ENCODE measurements at regions not wholly inside any gene's neighbourhood (a gene's known extent, or its start where the extent isn't known, plus 50 kb on each side); places are given as distances from the start of the nearest gene placed in this dataset.

DNA sequence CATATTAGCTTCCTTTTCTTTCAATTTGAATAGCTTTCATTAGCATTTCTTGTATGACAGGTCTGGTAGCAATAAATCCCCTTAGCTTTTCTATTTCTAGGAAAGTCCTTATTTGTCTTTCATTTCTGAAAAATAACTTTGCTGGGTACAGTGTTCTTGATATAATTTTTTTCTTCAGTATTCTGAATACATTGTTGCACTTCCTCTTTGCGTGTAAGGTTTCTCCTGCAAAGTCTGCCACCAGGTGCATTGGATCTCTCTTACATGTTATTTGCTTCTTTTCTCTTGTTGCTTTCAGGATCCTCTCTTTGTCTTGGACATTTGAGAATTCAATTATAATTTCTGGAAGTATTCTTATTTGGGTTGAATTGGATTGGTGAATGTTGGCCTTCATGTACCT lies 663.7 kb downstream of the GRXCR1 start:
- WGBS, 2 donors = 84 to 87% methylated on average over 1 of the region's 1 CpG
- H3K36me3 ChIP-seq = no peaks in the 10 kb centered on the region
- H3K4me1 ChIP-seq = no peaks in the 10 kb centered on the region
- H3K27me3 ChIP-seq = no peaks in the 10 kb centered on the region
- no peak overlapping the region for H3K4me3 ChIP-seq
- H3K27ac ChIP-seq = no peak overlapping the region
- no peak for DNase-seq
- H3K9me3 ChIP-seq = no peaks in the 10 kb centered on the region
- TF ChIP-seq, protein P1, sequence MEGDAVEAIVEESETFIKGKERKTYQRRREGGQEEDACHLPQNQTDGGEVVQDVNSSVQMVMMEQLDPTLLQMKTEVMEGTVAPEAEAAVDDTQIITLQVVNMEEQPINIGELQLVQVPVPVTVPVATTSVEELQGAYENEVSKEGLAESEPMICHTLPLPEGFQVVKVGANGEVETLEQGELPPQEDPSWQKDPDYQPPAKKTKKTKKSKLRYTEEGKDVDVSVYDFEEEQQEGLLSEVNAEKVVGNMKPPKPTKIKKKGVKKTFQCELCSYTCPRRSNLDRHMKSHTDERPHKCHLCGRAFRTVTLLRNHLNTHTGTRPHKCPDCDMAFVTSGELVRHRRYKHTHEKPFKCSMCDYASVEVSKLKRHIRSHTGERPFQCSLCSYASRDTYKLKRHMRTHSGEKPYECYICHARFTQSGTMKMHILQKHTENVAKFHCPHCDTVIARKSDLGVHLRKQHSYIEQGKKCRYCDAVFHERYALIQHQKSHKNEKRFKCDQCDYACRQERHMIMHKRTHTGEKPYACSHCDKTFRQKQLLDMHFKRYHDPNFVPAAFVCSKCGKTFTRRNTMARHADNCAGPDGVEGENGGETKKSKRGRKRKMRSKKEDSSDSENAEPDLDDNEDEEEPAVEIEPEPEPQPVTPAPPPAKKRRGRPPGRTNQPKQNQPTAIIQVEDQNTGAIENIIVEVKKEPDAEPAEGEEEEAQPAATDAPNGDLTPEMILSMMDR (IDR thresholded peaks at IDR 0.05) = no peak
- TF ChIP-seq EP300 (IDR thresholded peaks at IDR 0.05) (no peak), POLR2A (IDR thresholded peaks at IDR 0.05) (no peak), POLR2AphosphoS5 (IDR thresholded peaks at IDR 0.05) (no peak)
- intact Hi-C loops (cut with DNase I) = no loop called here

DNA sequence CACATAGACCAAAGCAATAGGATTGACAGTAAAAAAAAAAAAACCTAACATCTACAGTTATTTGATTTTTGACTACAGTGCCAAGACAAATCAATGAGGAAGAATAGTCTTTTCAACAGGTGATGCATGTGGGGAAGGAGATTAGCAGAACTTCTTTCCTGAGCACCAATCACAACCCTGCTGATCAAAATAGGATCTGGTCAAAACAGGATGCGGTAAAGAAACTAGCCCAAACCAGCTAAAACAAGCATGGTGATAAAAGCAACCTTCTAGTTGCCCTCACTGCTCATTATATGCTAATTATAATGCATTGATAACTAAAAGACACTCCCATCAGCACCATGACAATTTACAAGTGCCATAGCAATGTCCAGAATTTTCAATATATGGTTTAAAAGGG lies 667.5 kb downstream of the GRXCR1 start:
- no peaks in the 10 kb centered on the region for H3K27me3 ChIP-seq
- H3K36me3 ChIP-seq = no peaks in the 10 kb centered on the region
- H3K4me1 ChIP-seq = no peaks in the 10 kb centered on the region
- intact Hi-C loops (cut with DNase I) = no loop called here
- H3K4me3 ChIP-seq = no peak overlapping the region
- WGBS, 2 donors = 95 to 98% methylated on average over 1 of the region's 1 CpG
- TF ChIP-seq, protein P1 (IDR thresholded peaks at IDR 0.05) = no peak
- TF ChIP-seq POLR2AphosphoS5 (IDR thresholded peaks at IDR 0.05) (no peak), EP300 (IDR thresholded peaks at IDR 0.05) (no peak), POLR2A (IDR thresholded peaks at IDR 0.05) (no peak)
- no peak for DNase-seq
- H3K9me3 ChIP-seq = no peaks in the 10 kb centered on the region
- no peak overlapping the region for H3K27ac ChIP-seq

DNA sequence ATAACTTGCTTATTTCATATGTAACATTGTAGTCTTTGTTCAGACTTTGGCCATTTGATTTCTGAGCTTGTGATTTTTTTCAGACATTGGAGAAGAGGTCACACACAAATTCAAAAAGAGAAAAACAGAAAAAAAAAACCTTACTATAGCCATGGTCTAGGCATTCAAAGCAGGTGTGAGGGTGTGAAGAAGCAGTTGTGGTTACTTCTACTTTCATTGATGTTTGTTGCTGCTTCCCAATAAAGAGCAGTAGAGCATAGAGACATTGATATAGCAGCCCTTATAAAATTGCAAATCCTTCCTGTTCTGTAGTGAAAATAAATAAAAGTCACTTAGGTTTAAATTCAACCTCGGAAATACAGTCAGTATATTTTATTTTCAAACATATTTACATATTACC lies 671.6 kb downstream of the GRXCR1 start:
- intact Hi-C loops (cut with DNase I) = no loop called here
- Histone ChIP-seq H3K4me3 (no peak overlapping the region), H3K27ac (no peak overlapping the region), H3K27me3 (no peaks in the 10 kb centered on the region), H3K9me3 (no peaks in the 10 kb centered on the region), H3K36me3 (no peaks in the 10 kb centered on the region), H3K4me1 (no peaks in the 10 kb centered on the region)
- no peak for TF ChIP-seq POLR2A (IDR thresholded peaks at IDR 0.05)
- no peak for DNase-seq
- 43 to 57% methylated on average over 1 of the region's 1 CpG for WGBS, 2 donors

DNA sequence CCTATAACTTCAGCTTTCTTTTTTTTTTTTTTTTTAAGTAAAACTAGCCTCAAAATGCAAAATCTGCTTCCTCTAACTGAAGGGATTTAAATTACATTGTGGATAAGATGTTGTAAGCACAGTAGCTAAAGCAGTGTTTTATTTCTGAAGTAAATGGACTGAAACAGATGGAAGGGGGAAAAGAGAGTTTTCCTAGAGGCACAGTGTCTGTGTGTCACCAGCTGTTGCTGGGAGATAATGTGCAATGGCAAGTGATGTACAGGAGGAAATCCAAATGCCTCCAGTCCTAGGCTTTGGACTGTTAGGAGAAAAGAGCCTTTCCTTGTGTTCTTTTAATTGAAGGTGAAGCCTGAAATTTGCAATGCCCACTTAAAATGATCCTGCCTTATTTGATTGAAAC lies 672.1 kb downstream of the GRXCR1 start:
- Histone ChIP-seq H3K4me1 (no peaks in the 10 kb centered on the region), H3K27ac (no peak overlapping the region), H3K27me3 (no peaks in the 10 kb centered on the region), H3K9me3 (no peaks in the 10 kb centered on the region), H3K4me3 (no peak overlapping the region), H3K36me3 (no peaks in the 10 kb centered on the region)
- TF ChIP-seq POLR2A (IDR thresholded peaks at IDR 0.05) = no peak
- TF ChIP-seq EP300 (IDR thresholded peaks at IDR 0.05) = no peak
- DNase-seq = no peak
- intact Hi-C loops (cut with DNase I) = no loop called here

DNA sequence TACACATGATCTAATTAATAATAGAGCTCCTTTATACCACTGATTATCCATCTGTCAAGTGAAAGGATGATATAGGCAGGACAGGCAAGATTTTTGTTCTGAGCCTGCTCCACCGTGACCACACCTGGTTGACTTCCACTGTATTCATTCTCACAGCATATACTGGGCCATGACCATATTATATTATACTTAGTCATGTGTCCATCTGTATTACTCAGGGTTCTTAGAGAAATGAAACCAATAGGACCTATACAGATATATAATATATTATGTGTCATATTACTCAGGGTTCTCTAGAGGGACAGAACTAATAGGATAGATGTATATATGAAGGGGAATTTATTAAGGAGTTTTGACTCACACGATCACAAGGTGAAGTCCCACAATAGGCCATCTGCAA lies 675.1 kb downstream of the GRXCR1 start:
- Histone ChIP-seq H3K27me3 (no peaks in the 10 kb centered on the region), H3K27ac (no peak overlapping the region), H3K36me3 (no peaks in the 10 kb centered on the region), H3K4me3 (no peak overlapping the region), H3K4me1 (no peaks in the 10 kb centered on the region), H3K9me3 (no peaks in the 10 kb centered on the region)
- no peak for TF ChIP-seq POLR2AphosphoS5 (IDR thresholded peaks at IDR 0.05)
- TF ChIP-seq, protein P1 (IDR thresholded peaks at IDR 0.05) = no peak
- TF ChIP-seq POLR2A (IDR thresholded peaks at IDR 0.05) = no peak
- TF ChIP-seq EP300 (IDR thresholded peaks at IDR 0.05) = no peak
- intact Hi-C loops (cut with DNase I) = no loop called here
- 77 to 85% methylated on average over 2 of the region's 2 CpGs for WGBS, 2 donors
- no peak for DNase-seq

DNA sequence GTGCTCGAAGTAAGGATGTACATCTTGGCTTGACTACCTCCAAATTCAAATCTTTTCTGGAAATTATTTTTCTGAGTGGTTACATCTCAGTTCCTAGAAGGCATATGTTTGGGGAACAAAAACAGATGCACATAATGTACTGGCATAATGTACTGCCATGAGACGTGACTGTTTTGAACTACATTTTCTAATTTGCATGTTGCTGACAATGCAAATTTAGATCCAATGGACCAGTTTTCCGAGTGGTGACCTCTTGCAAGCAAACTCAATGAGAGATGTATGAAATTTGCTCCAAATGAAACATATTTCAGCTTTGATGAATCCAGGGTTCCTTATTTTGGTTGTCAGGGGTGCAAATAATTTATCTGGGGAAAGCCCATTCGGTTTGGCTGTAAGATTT lies 694.3 kb downstream of the GRXCR1 start:
- no peaks in the 10 kb centered on the region for H3K36me3 ChIP-seq
- no peak for TF ChIP-seq POLR2A (IDR thresholded peaks at IDR 0.05)
- TF ChIP-seq EP300 (IDR thresholded peaks at IDR 0.05) = no peak
- TF ChIP-seq POLR2AphosphoS5 (IDR thresholded peaks at IDR 0.05) = no peak
- TF ChIP-seq, protein P1 (IDR thresholded peaks at IDR 0.05) = no peak
- no peaks in the 10 kb centered on the region for H3K9me3 ChIP-seq
- H3K27me3 ChIP-seq = no peaks in the 10 kb centered on the region
- no peak overlapping the region for H3K27ac ChIP-seq
- 49 to 71% methylated on average over 4 of the region's 4 CpGs for WGBS, 2 donors
- DNase-seq = no peak
- H3K4me3 ChIP-seq = no peak overlapping the region
- intact Hi-C loops (cut with DNase I) = no loop called here
- no peaks in the 10 kb centered on the region for H3K4me1 ChIP-seq

All from sigmoid colon (tissue), 6 donors.